Stimulated activated effector memory CD8-positive, alpha-beta T cell treated with anti-CD3 and anti-CD28 coated beads, Interleukin-12 subunit alpha, Interleukin-12 subunit beta, amount 100 ng/mL, for 72 hours (primary cell): ENCODE measurements at regions not wholly inside any gene's neighbourhood (a gene's known extent, or its start where the extent isn't known, plus 50 kb on each side); places are given as distances from the start of the nearest gene placed in this dataset.

Experiments used
- ATAC-seq: fragments of 150-1000 bp; cut with Tn5 transposase; 2 replicates; pipeline ENCODE4 v1.10.0; 2021
- DNase-seq, 2 donors: peaks; one replicate each; pipeline ENCODE4 v3.0.0; 2021 to 2022; ENCODE audit warnings: low spot score in 2 of 2
- H3K27ac Mint-ChIP-seq: one replicate; pipeline ENCODE4 v1.8.0; 2022; ENCODE audit warnings: mild to moderate bottlenecking, mixed read lengths
- H3K36me3 Mint-ChIP-seq: one replicate; pipeline ENCODE4 v1.8.0; 2022; ENCODE audit warnings: mild to moderate bottlenecking, mixed read lengths
- H3K4me1 Mint-ChIP-seq: one replicate; pipeline ENCODE4 v1.8.0; 2022; ENCODE audit warnings: mixed read lengths
- H3K4me3 Mint-ChIP-seq: one replicate; pipeline ENCODE4 v1.8.0; 2022; ENCODE audit warnings: mild to moderate bottlenecking, mixed read lengths
- H3K9me3 Mint-ChIP-seq: one replicate; pipeline ENCODE4 v1.8.0; 2022; ENCODE audit warnings: mixed read lengths

DNA sequence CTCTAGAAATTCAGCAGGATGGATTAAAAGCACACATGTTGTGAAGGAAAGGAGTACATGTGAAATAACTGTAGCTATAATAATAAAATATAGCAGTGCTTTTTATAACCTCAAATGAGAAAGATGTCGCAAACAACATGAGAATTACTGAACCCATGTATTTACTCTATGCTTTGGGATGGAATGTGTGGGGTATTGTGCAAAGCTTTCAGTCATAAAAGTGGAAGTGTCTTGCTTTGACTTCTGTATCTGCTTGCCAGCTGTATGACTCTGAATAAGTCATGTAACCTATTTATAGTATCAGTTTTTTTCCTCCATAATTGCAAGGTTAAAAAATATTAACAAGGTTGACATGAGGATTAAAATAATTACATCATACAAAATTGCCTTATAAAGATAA lies 519.3 kb upstream of the CADM2 start:
- Mint-ChIP-seq H3K4me1 (no peaks in the 10 kb centered on the region), H3K36me3 (no peaks in the 10 kb centered on the region), H3K27ac (no peak overlapping the region), H3K9me3 (peaks cover 5% of the 10 kb centered on the region), H3K4me3 (no peak overlapping the region)
- DNase-seq (no peak), ATAC-seq (no peak)

DNA sequence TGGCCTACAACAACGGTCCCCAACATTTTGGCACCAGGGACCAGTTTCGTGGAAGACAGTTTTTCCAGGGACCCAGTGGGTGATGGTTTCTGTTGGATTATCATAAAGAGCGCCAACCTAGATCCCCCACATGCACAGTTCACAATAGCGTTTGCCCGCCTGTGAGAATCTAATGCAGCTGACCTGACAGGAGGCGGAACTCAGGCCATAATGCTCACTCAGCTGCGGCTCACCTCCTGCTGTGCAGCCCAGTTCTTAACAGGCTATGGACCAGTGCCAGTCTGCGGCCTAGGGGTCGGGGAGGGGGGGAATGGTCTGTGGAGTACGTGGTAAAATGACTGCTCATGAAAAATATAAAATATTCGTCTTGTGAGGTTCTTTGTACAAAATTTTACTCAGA lies 518.5 kb upstream of the CADM2 start:
- Mint-ChIP-seq H3K4me1 (no peaks in the 10 kb centered on the region), H3K4me3 (no peak overlapping the region), H3K9me3 (peaks cover 5% of the 10 kb centered on the region), H3K27ac (no peak overlapping the region), H3K36me3 (no peaks in the 10 kb centered on the region)
- DNase-seq: no peak
- ATAC-seq: no peak

GRCh38 chr3:84442533-84442932 lies 516.3 kb upstream of the CADM2 start:
- no peak overlapping the region for H3K27ac Mint-ChIP-seq
- no peaks in the 10 kb centered on the region for H3K36me3 Mint-ChIP-seq
- no peaks in the 10 kb centered on the region for H3K4me1 Mint-ChIP-seq
- H3K4me3 Mint-ChIP-seq: no peak overlapping the region
- peaks cover 9% of the 10 kb centered on the region for H3K9me3 Mint-ChIP-seq
- ATAC-seq (no peak), DNase-seq (no peak)

DNA sequence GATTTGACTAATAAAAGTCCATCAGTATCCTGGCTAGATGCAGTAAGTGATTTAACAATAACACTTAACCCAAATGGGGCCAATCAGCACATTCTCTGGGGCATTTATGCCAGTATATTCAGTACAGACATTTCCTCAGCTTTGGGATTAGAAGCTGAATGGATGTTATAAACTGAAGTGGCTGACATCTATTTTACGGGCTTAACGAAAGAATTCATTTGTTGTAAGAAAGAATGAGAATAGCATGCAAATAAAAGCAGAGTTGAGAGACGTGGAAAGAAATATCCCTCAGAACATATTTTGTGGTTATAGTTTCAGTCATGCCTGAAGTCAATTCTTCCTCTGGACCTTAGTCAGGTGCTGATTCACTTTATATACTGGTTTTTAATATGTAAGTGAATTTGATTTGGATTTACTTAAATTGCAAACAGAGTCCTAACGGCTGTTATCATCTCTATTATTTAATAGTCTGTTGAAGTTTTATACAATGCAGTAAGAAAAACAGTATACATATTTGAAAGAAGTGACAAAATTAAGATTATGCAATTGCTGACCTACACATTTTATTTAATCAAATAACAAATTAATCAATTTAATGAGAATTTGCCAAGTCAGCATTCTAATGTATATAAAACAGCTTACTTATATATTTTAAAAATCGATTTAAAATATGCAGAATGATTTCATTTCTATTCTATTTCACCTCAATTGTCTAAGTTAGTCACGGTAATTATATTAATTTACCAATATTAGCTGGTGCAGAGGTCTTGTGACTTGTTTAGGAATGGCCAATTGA lies 513.9 kb upstream of the CADM2 start:
- ATAC-seq (no peak), DNase-seq (no peak)
- no peaks in the 10 kb centered on the region for H3K36me3 Mint-ChIP-seq
- no peaks in the 10 kb centered on the region for H3K4me1 Mint-ChIP-seq
- peaks cover 9% of the 10 kb centered on the region for H3K9me3 Mint-ChIP-seq
- no peak overlapping the region for H3K27ac Mint-ChIP-seq
- H3K4me3 Mint-ChIP-seq: no peak overlapping the region

DNA sequence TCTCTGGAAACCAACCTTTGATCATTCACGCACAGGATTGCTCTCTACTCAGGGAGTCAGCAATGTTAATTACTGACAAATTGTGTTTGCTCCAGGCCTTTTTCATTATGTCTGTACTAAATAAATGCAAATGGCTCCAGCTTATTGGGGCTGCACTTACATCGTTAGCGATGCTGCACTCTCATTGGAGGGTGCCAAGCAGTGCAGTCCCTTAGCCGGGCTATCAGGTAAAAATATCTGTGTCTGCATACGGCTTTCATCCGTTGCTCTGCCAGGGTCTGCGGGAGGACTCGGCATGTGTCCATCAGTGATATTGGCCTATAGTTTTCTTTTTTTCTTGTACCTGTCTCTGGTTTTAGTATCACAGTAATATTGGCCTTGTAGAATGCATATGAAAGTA lies 471.5 kb upstream of the CADM2 start:
- ATAC-seq: no peak
- Mint-ChIP-seq H3K4me3 (no peak overlapping the region), H3K27ac (no peak overlapping the region), H3K4me1 (no peaks in the 10 kb centered on the region), H3K36me3 (no peaks in the 10 kb centered on the region), H3K9me3 (peaks cover 32% of the 10 kb centered on the region)
- no peak for DNase-seq

GRCh38 chr3:84504761-84505160 lies 454.0 kb upstream of the CADM2 start:
- H3K36me3 Mint-ChIP-seq: no peaks in the 10 kb centered on the region

GRCh38 chr3:84510007-84510406 lies 448.8 kb upstream of the CADM2 start:
- Mint-ChIP-seq H3K9me3 (peaks cover 14% of the 10 kb centered on the region), H3K27ac (no peak overlapping the region), H3K36me3 (no peaks in the 10 kb centered on the region), H3K4me1 (no peaks in the 10 kb centered on the region), H3K4me3 (no peak overlapping the region)
- no peak for DNase-seq
- ATAC-seq: no peak

More at GRCh38 chr3:84504761-84505160, 454.0 kb upstream of the CADM2 start:
- DNase-seq (no peak), ATAC-seq (no peak)
- Mint-ChIP-seq H3K27ac (no peak overlapping the region), H3K4me1 (no peaks in the 10 kb centered on the region), H3K4me3 (no peak overlapping the region), H3K9me3 (peaks cover 16% of the 10 kb centered on the region)

DNA sequence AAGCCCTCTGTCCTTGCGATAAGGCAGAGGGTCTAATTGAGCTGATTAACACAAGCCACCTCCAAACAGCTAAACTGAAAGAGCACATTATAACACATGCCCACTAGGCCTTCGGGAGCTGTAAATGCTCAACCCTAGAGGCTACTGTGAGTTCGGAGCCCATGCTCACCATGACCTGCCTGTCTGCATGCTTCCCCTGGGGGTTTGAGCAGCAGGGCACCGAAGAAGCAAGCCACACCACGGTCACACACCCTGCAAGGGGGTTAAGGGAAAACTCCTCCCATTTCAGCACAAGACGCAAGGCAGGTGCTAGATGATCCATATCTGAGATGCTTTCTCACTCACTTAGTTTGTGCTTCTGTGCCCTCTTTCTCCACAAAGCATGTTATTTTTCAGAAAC lies 435.9 kb upstream of the CADM2 start:
- ATAC-seq (no peak), DNase-seq (no peak)
- peaks cover 25% of the 10 kb centered on the region for H3K9me3 Mint-ChIP-seq
- no peak overlapping the region for H3K27ac Mint-ChIP-seq
- no peaks in the 10 kb centered on the region for H3K4me1 Mint-ChIP-seq
- H3K36me3 Mint-ChIP-seq: no peaks in the 10 kb centered on the region
- no peak overlapping the region for H3K4me3 Mint-ChIP-seq

- H3K9me3 Mint-ChIP-seq: peaks cover 37% of the 10 kb centered on the region
- no peak for DNase-seq
- no peak overlapping the region for H3K4me3 Mint-ChIP-seq
- no peak overlapping the region for H3K27ac Mint-ChIP-seq
- H3K4me1 Mint-ChIP-seq: no peaks in the 10 kb centered on the region
- ATAC-seq: no peak
- H3K36me3 Mint-ChIP-seq: no peaks in the 10 kb centered on the region
Observed at GRCh38 chr3:84536916-84537315, 421.9 kb upstream of the CADM2 start.

DNA sequence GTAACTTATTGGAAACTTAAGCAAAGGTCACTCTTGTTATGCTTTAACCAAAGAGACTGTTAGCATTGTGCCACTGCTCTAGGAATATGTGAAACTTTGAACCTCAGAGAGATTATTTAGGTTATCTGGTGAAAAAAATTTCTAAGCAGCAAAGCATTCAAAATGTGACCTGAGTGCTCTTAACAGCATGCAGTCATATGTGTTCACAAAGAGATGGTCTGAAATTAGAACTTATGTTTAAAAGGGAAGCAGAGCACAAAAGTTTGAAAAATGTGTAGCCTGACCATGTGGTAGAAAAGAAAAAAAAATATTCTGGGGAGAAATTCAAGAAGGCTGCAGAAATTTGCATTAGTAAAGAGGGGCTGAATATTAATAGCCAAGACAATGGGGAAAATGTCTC lies 420.2 kb upstream of the CADM2 start:
- no peak overlapping the region for H3K27ac Mint-ChIP-seq
- H3K36me3 Mint-ChIP-seq: no peaks in the 10 kb centered on the region
- no peaks in the 10 kb centered on the region for H3K4me1 Mint-ChIP-seq
- no peak for DNase-seq
- no peak for ATAC-seq
- H3K4me3 Mint-ChIP-seq: no peak overlapping the region
- H3K9me3 Mint-ChIP-seq: peaks cover 31% of the 10 kb centered on the region

- H3K27ac Mint-ChIP-seq: no peak overlapping the region
- no peak for ATAC-seq
- no peaks in the 10 kb centered on the region for H3K4me1 Mint-ChIP-seq
- peaks cover 19% of the 10 kb centered on the region for H3K9me3 Mint-ChIP-seq
- no peak overlapping the region for H3K4me3 Mint-ChIP-seq
- no peak for DNase-seq
- no peaks in the 10 kb centered on the region for H3K36me3 Mint-ChIP-seq
Observed at GRCh38 chr3:84547207-84547606, 411.6 kb upstream of the CADM2 start.

- no peak overlapping the region for H3K4me3 Mint-ChIP-seq
- H3K4me1 Mint-ChIP-seq: no peaks in the 10 kb centered on the region
- DNase-seq (no peak), ATAC-seq (no peak)
- no peak overlapping the region for H3K27ac Mint-ChIP-seq
- no peaks in the 10 kb centered on the region for H3K36me3 Mint-ChIP-seq
- peaks cover 19% of the 10 kb centered on the region for H3K9me3 Mint-ChIP-seq
Observed at GRCh38 chr3:84547971-84548970, 410.5 kb upstream of the CADM2 start.

DNA sequence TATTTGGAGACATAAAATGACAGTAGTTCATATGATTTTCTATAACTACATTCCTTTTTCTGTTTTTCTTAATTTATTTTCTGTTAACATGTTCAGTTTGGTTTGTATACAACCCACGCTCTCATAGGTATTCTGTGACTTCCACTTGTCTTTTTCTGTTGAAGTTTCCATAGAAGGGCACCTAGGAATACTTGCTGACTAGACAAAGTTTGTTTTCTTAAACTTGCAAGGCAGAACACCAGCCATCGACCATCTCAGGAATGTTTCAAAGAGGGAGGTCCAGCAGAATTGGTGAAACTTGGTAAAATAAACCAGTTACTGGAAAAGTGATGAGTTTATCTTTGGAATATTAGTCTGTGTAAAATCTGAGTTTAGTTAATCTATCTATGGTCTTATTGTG lies 403.2 kb upstream of the CADM2 start:
- H3K27ac Mint-ChIP-seq: no peak overlapping the region
- DNase-seq: no peak
- no peak for ATAC-seq
- peaks cover 13% of the 10 kb centered on the region for H3K9me3 Mint-ChIP-seq
- H3K36me3 Mint-ChIP-seq: no peaks in the 10 kb centered on the region
- no peak overlapping the region for H3K4me3 Mint-ChIP-seq
- no peaks in the 10 kb centered on the region for H3K4me1 Mint-ChIP-seq

DNA sequence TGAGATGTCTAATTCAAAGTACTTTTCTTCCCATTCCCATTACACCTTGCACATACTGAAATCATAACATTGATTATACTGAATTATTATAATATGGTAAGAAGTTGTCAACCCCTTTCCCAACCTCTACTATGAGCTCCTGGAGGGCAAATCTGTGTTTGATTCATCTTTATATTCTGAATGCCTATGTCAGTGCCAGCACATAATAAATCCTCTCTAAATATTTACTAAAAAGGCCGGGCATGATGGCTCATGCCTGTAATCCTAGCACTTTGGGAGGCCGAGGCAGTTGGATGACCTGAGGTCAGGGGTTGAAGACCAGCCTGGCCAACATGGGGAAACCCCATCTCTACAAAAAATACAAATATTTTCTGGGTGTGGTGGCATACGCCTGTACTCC lies 392.5 kb upstream of the CADM2 start:
- Mint-ChIP-seq H3K4me3 (no peak overlapping the region), H3K4me1 (no peaks in the 10 kb centered on the region), H3K36me3 (no peaks in the 10 kb centered on the region), H3K9me3 (peaks cover 5% of the 10 kb centered on the region), H3K27ac (no peak overlapping the region)
- ATAC-seq (no peak), DNase-seq (no peak)

DNA sequence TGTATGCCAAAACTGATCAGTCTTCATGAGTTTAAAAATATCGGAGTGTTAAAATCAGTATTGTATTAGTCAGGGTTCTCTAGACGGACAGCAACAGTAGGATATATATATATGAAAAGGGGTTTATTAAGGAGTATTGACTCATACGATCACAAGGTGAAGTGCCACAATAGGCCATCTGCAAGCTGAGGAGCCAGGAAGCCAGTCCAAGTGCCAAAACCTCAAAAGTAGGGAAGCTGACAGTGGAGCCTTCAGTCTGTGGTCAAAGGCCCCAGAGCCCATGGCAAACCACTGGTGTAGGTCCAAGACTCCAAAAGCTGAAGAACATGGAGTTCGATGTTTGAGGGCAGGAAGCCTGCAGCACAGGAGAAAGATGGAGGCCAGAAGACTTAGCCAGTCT lies 391.0 kb upstream of the CADM2 start:
- ATAC-seq (no peak), DNase-seq (no peak)
- no peaks in the 10 kb centered on the region for H3K4me1 Mint-ChIP-seq
- no peaks in the 10 kb centered on the region for H3K36me3 Mint-ChIP-seq
- H3K4me3 Mint-ChIP-seq: no peak overlapping the region
- peaks cover 5% of the 10 kb centered on the region for H3K9me3 Mint-ChIP-seq
- no peak overlapping the region for H3K27ac Mint-ChIP-seq

DNA sequence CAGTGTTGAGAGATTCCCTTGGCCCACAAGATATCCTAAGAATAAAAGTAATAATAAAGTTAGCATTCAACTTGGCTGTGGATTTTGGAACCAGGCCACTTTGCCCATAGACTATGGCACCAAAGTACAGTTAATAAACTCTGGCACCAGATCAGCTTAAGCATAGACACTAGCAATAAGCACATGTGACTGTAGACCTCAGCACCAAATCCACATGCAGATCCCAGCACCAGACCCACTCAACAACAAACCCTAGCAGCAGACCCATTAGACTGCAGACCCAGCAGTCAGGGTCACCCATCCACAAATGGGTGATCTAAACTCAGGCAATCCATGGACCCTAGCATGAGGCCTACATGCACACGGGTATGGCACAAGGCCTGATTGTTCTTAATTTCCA lies 384.8 kb upstream of the CADM2 start:
- no peak for DNase-seq
- no peak overlapping the region for H3K27ac Mint-ChIP-seq
- H3K4me1 Mint-ChIP-seq: no peaks in the 10 kb centered on the region
- H3K9me3 Mint-ChIP-seq: peaks cover 34% of the 10 kb centered on the region
- H3K4me3 Mint-ChIP-seq: no peak overlapping the region
- ATAC-seq: no peak
- H3K36me3 Mint-ChIP-seq: no peaks in the 10 kb centered on the region
